Astrocyte (in vitro differentiated cells and primary cell): ENCODE measurements at regions not wholly inside any gene's neighbourhood (a gene's known extent, or its start where the extent isn't known, plus 50 kb on each side); places are given as distances from the start of the nearest gene placed in this dataset.

Source experiments
- CTCF ChIP-seq: IDR thresholded peaks from 2 replicates; pipeline ENCODE4 v1.5.1; 2011; ENCODE audit warnings: low read depth, mild to moderate bottlenecking, inconsistent platforms, low read length, moderate library complexity; ENCODE audit not compliant: insufficient read depth
- EZH2 ChIP-seq: IDR thresholded peaks from 2 replicates; pipeline ENCODE4 v1.6.1; 2012; ENCODE audit warnings: mild to moderate bottlenecking, low read length, inconsistent platforms; ENCODE audit not compliant: insufficient read depth

GRCh38 chr3:190238871-190239270, 83.4 kb downstream of the CLDN1 start:
- TF ChIP-seq CTCF = no peak
- no peak for TF ChIP-seq EZH2
